CD4-positive, alpha-beta T cell treated with Interleukin-6 for 4 hours (primary cell): ENCODE measurements at regions not wholly inside any gene's neighbourhood (a gene's known extent, or its start where the extent isn't known, plus 50 kb on each side); places are given as distances from the start of the nearest gene placed in this dataset.

ENCODE experiments used
- DNase-seq: peaks from one replicate; pipeline ENCODE4 v3.0.0-alpha.2; 2020; ENCODE audit warnings: mixed read lengths

GRCh38 chr18:44609181-44609941 lies 71.3 kb upstream of the SETBP1 start:
- DNase-seq = no peak

- no peak for DNase-seq
Observed at GRCh38 chr18:44620812-44621211, 59.9 kb upstream of the SETBP1 start.

- no peak for DNase-seq
Observed at GRCh38 chr18:44624052-44624451, 56.6 kb upstream of the SETBP1 start.

GRCh38 chr18:44625386-44625785 lies 55.3 kb upstream of the SETBP1 start:
- no peak for DNase-seq

- no peak for DNase-seq
Observed at GRCh38 chr18:44626236-44626635, 54.5 kb upstream of the SETBP1 start.

DNA sequence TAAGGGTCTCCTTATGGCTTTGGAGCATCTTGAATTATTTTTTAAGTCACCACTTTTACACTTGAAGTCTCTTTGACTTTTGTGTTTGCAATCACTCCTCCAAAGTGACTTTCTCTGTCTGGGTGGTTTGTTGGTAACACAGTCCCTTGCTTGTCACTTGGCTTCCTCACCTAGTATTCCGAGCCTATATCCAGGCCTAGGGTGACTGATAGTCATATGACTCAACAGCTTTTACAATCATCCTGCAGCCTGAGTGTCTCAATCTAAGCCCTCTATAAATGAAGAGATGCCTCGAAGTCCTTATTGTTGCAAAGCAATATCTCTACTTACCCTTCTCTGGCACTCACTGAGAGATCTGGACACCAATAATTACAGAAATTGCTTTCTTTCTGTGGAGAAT lies 53.9 kb upstream of the SETBP1 start:
- no peak for DNase-seq

- DNase-seq = no peak
Observed at GRCh38 chr18:44627280-44627679, 53.4 kb upstream of the SETBP1 start.

DNA sequence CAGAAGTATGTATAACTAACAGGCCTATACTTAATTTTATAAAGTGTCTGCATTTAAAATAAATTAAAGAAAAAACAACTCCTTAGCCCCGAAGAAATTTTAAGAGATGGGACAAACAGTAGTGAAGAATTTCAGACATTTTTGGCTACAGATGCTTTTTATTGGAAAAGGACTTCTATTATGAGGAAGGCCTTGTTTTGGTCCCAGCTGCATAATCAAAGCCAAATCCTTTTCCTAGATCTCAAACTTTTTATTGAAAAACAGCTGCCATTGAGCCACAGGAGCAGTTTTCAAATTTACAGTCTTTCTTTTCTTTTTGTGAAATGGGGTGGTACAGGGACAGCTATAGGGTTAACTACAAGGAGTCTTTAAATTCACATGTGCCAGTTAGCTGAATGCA lies 51.3 kb upstream of the SETBP1 start:
- no peak for DNase-seq

- DNase-seq = no peak
Observed at GRCh38 chr18:44630118-44630517, 50.6 kb upstream of the SETBP1 start.
